OCI-LY7 (cell line): ENCODE measurements at regions not wholly inside any gene's neighbourhood (a gene's known extent, or its start where the extent isn't known, plus 50 kb on each side); places are given as distances from the start of the nearest gene placed in this dataset. TPM values are rescaled to one million over a fixed set of nuclear protein-coding genes. Genes with fewer than 3 reads are reported as not detected.

ENCODE experiments used
- BruUV-seq: library from RNA; stranded (reverse); fragments of 400-500 nt; replicated peaks from 2 replicates; lab custom pipeline; 2021; lab: Mats Ljungman, UMichigan
- CTCF ChIA-PET: fragments of 300-600 bp; sonication (Branson Sonifier 250); formaldehyde crosslinking; loops from one replicate; lab custom pipeline; 2022; ENCODE audit warnings: antibody characterized with exemption; ENCODE audit not compliant: unreplicated experiment; lab: Charles Lee
- POLR2A ChIA-PET: fragments of 300-600 bp; sonication (Branson Sonifier 250); formaldehyde crosslinking; loops from one replicate; lab custom pipeline; 2022; ENCODE audit warnings: antibody characterized with exemption; lab: Charles Lee
- DNase-seq: peaks from one replicate; pipeline ENCODE4 v3.0.0-alpha.2; 2015; ENCODE audit warnings: low spot score
- H2AFZ ChIP-seq: fragments of 200-600 bp; sonication (generic), shearing (Covaris generic); 2 replicates; pipeline ENCODE4 v1.6.1; 2014; ENCODE audit warnings: mild to moderate bottlenecking, antibody characterized with exemption, low read length, moderate library complexity
- H3K27ac ChIP-seq: fragments of 200-600 bp; sonication (generic); 2 replicates; pipeline ENCODE4 v1.5.1; 2014; ENCODE audit warnings: mixed run types, low read depth, mild to moderate bottlenecking, moderate library complexity, low read length, inconsistent platforms; ENCODE audit not compliant: poor library complexity, severe bottlenecking
- H3K36me3 ChIP-seq: fragments of 200-600 bp; sonication (generic); 2 replicates; pipeline ENCODE4 v1.6.1; 2014; ENCODE audit warnings: mild to moderate bottlenecking, antibody characterized with exemption, low read length, moderate library complexity, mixed read lengths; ENCODE audit not compliant: insufficient read depth
- H3K4me1 ChIP-seq: fragments of 200-600 bp; sonication (generic); 2 replicates; pipeline ENCODE4 v1.5.1; 2014; ENCODE audit warnings: mild to moderate bottlenecking, low read length; ENCODE audit not compliant: insufficient read depth, poor library complexity, severe bottlenecking
- H3K4me2 ChIP-seq: fragments of 200-600 bp; sonication (generic); 2 replicates; pipeline ENCODE4 v1.6.1; 2014; ENCODE audit warnings: mild to moderate bottlenecking, low read length
- H3K4me3 ChIP-seq: fragments of 200-600 bp; sonication (generic); 2 replicates; pipeline ENCODE4 v1.5.1; 2014; ENCODE audit warnings: mild to moderate bottlenecking, low read depth, low read length; ENCODE audit not compliant: poor library complexity, severe bottlenecking
- H3K79me2 ChIP-seq: fragments of 200-600 bp; sonication (generic); 2 replicates; pipeline ENCODE4 v1.6.1; 2016; ENCODE audit warnings: low read depth, mild to moderate bottlenecking, low read length, moderate library complexity, mixed read lengths; ENCODE audit not compliant: insufficient read depth
- H3K9me2 ChIP-seq: fragments of 200-600 bp; sonication (generic); 2 replicates; pipeline ENCODE4 v1.6.1; 2016; ENCODE audit warnings: mild to moderate bottlenecking, low read length, mixed read lengths; ENCODE audit not compliant: insufficient read depth
- H3K9me3 ChIP-seq: fragments of 200-600 bp; sonication (generic); 2 replicates; pipeline ENCODE4 v1.6.1; 2014; ENCODE audit warnings: mild to moderate bottlenecking, mixed run types, low read length, mixed read lengths
- H4K20me1 ChIP-seq: fragments of 200-600 bp; sonication (generic); 2 replicates; pipeline ENCODE4 v1.6.1; 2014; ENCODE audit warnings: mild to moderate bottlenecking, antibody characterized with exemption, low read length, moderate library complexity, mixed read lengths; ENCODE audit not compliant: insufficient read depth
- EZH2phosphoT487 ChIP-seq: fragments of 200-600 bp; sonication (generic); IDR thresholded peaks from 2 replicates; pipeline ENCODE4 v1.6.1; 2018; ENCODE audit warnings: low read depth, borderline replicate concordance, mild to moderate bottlenecking, mixed run types, antibody characterized with exemption, low read length, moderate library complexity, mixed read lengths
- intact Hi-C: fragments of 100-400 bp; cut with micrococcal nuclease; formaldehyde crosslinking; loops from one replicate; pipeline ENCODE4 v1.10.0; 2022; ENCODE audit not compliant: unreplicated experiment
- small RNA-seq: library from RNA; depleted of rRNA; stranded (forward); fragments of <200 nt; gene quantifications from one replicate; pipeline ENCODE3, GENCODE V24; 2014
- TF ChIP-seq, protein P1 (sequence below): fragments of 200-600 bp; sonication (generic); conservative IDR thresholded peaks from 2 replicates; pipeline ENCODE4 v1.5.1; 2014; ENCODE audit warnings: mild to moderate bottlenecking, antibody characterized with exemption, low read length, moderate library complexity, mixed read lengths

DNA sequence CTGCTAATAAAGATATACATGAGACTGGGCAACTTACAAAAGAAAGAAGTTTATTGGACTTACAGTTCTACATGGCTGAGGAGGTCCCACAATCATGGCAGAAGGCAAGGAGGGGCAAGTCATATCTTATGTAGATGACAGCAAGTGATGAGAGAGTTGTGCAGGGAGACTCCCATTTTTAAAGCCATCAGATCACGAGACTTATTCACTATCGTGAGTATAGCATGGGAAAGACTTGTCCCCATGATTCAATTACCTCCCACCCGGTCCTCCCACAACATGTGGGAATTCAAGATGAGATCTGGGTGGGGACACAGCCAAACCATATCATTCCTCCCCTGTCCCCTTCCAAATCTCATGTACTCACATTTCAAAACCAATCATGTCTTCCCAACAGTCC lies 50.9 kb upstream of the GRID2 start:
- ChIA-PET POLR2A (no interaction called here), CTCF (no interaction called here)
- no peaks in the 10 kb centered on the region for H3K4me1 ChIP-seq
- no peak overlapping the region for H3K4me2 ChIP-seq
- H4K20me1 ChIP-seq, result no peaks in the 10 kb centered on the region
- no peak overlapping the region for H3K27ac ChIP-seq
- no peak overlapping the region for H2AFZ ChIP-seq
- no peaks in the 10 kb centered on the region for H3K9me3 ChIP-seq
- TF ChIP-seq EZH2phosphoT487, result no peak
- TF ChIP-seq, protein P1, sequence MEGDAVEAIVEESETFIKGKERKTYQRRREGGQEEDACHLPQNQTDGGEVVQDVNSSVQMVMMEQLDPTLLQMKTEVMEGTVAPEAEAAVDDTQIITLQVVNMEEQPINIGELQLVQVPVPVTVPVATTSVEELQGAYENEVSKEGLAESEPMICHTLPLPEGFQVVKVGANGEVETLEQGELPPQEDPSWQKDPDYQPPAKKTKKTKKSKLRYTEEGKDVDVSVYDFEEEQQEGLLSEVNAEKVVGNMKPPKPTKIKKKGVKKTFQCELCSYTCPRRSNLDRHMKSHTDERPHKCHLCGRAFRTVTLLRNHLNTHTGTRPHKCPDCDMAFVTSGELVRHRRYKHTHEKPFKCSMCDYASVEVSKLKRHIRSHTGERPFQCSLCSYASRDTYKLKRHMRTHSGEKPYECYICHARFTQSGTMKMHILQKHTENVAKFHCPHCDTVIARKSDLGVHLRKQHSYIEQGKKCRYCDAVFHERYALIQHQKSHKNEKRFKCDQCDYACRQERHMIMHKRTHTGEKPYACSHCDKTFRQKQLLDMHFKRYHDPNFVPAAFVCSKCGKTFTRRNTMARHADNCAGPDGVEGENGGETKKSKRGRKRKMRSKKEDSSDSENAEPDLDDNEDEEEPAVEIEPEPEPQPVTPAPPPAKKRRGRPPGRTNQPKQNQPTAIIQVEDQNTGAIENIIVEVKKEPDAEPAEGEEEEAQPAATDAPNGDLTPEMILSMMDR, result no peak
- H3K9me2 ChIP-seq, result no peaks in the 10 kb centered on the region; the same call in 1 of the 2 replicates
- no peak overlapping the region for H3K4me3 ChIP-seq
- no peaks in the 10 kb centered on the region for H3K79me2 ChIP-seq
- BruUV-seq, result no TSS peak
- no peaks in the 10 kb centered on the region for H3K36me3 ChIP-seq
- no peak for DNase-seq
- intact Hi-C loops, result no loop called here

DNA sequence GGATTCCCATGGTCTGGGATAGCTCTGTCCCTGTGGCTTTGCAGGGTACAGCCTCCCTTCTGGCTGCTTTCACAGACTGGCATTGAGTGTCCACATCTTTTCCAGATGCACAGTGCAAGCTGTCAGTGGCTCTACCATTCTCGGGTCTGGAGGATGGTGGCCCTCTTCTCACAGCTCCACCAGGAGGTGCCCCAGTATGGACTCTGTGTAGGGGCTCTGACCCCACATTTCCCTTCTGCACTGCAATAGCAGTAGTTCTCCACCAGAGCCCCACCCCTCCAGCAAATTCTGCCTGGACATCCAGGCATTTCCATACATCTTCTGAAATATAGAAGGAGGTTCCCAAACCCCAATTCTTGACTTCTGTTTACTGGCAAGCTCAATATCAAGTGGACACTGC lies 50.2 kb upstream of the GRID2 start:
- Histone ChIP-seq H2AFZ (no peak overlapping the region), H3K4me2 (no peak overlapping the region), H3K27ac (no peak overlapping the region), H3K4me1 (no peaks in the 10 kb centered on the region), H3K9me3 (no peaks in the 10 kb centered on the region), H4K20me1 (no peaks in the 10 kb centered on the region), H3K79me2 (no peaks in the 10 kb centered on the region), H3K9me2 (no peaks in the 10 kb centered on the region), H3K36me3 (no peaks in the 10 kb centered on the region), H3K4me3 (no peak overlapping the region)
- TF ChIP-seq EZH2phosphoT487, result no peak
- TF ChIP-seq, protein P1, result no peak
- DNase-seq, result no peak
- ChIA-PET POLR2A (no interaction called here), CTCF (no interaction called here)
- no TSS peak for BruUV-seq
- intact Hi-C loops, result no loop called here

Small RNAs in the stretch of these regions (small RNA-seq; reads per million reads assigned to genes)
- not detected for gene KRT19P6
